ENCODE measurements at regions not wholly inside any gene's neighbourhood (a gene's known extent, or its start where the extent isn't known, plus 50 kb on each side); places are given as distances from the start of the nearest gene placed in this dataset.

DNA sequence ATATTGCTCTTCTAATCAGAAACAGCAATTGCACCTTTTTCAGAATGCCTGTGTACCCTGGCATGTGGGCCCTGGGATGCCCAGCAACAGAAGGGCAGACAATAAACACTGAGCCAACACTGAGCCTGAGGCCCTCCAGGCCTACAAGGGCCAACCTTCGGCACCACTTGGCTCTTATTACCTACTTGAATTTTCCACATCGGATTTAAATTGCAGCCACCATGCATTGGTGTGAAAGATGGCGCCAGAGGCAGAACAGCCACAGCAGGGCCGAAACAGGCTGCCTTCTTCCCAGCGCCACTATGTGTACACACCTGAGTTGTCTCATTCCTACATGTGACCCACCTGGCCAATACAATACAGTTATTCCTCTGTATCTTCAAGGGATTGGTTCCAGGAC is 51.4 kb upstream of the EZH2 start:
- Histone ChIP-seq H3K27me3 (no peaks in the 10 kb centered on the region), H3K27ac (no peak overlapping the region), H3K4me3 (ENCODE audit: low read depth in 1 of 2, low read length in 1 of 2) (no peak overlapping the region), H3K9me3 (no peaks in the 10 kb centered on the region), H3K4me1 (ENCODE audit: control insufficient read depth in 1 of 2, insufficient read depth in 1 of 2, low read depth in 1 of 2, low read length in 1 of 2) (peaks cover 3 to 4% of the 10 kb centered on the region in 2 experiments), H3K36me3 (no peaks in the 10 kb centered on the region)
- TF ChIP-seq, protein P1, sequence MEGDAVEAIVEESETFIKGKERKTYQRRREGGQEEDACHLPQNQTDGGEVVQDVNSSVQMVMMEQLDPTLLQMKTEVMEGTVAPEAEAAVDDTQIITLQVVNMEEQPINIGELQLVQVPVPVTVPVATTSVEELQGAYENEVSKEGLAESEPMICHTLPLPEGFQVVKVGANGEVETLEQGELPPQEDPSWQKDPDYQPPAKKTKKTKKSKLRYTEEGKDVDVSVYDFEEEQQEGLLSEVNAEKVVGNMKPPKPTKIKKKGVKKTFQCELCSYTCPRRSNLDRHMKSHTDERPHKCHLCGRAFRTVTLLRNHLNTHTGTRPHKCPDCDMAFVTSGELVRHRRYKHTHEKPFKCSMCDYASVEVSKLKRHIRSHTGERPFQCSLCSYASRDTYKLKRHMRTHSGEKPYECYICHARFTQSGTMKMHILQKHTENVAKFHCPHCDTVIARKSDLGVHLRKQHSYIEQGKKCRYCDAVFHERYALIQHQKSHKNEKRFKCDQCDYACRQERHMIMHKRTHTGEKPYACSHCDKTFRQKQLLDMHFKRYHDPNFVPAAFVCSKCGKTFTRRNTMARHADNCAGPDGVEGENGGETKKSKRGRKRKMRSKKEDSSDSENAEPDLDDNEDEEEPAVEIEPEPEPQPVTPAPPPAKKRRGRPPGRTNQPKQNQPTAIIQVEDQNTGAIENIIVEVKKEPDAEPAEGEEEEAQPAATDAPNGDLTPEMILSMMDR (IDR thresholded peaks at IDR 0.05), result no peak
